ENCODE measurements at regions not wholly inside any gene's neighbourhood (a gene's known extent, or its start where the extent isn't known, plus 50 kb on each side); places are given as distances from the start of the nearest gene placed in this dataset.

DNA sequence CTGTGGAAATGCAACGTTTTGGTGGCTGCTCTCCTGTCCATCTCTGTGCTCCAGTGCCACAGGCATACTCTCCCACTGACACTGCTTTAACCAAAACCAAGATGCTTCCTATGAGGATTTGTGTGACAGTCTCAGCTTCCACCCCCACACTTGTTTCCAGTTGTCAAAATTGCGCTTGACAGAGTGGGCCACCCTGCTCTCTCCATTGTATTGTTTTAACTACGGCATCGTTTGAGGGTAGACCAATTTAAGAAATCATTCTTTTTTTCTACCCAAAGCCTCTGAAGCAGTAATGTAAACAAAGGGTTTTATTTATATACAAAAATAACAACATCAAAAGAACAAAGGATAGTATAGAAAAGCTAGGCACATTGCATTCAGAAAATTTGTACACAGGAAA, 178.0 kb downstream of the INHBA start:
- DNase-seq (ENCODE audit: low spot score), result no peak

DNA sequence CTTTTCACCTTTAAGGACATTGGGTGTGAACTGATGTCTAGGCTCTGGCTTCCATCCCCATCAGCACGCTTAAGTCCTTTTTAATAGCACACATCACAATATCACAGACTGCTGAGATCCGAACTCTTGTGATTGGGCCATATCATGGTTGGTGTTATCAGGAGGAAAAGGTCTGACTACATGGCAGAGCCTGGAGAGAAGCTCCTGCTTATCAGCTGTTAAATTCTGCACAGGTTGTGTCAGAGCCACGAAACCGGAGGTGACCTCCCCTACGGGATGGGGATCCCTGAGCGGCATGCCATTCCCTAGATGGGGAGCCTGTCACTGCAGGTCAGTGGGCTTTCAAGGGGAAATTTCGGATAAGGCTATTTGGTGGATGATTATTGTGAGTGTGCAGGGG, 182.4 kb downstream of the INHBA start:
- no peak for DNase-seq (ENCODE audit: low spot score)

DNA sequence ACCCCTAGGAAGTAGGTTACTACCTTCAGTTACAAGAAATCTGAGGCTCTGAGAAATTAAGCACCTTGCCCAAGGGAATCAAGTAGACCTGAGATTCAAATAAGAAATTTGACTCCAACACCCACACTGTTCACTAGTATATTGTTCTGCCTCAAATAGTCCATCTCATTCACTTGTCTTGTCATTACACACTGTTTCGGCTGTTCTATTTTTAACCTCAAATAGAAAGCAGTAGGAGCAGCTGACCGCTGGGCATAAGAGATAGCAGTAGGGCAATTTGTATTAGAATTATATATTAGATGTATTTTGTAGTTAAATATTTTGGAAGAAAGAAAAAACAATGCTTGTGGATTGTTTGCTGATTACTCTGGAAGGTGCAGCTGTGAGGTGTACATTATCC, 185.1 kb downstream of the INHBA start:
- no peak for DNase-seq (ENCODE audit: low spot score)

DNA sequence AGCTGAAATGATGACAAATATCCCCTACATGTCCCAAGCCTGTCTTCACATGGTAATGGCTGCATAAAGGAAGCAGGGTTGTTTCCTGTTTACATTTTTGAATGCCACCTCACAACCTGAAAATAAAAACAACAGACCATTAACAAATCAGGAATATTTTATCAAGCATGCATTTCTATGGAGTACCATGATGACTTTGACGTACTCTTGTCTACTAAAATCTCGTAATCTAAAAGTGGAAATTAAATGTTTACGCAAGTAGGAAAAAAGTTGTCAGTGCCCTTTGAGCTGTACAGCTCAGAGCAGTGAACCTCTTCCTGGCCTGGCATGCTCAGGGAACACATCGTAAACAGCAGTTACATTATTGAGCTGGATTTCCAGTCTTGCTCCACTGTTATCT, 194.1 kb downstream of the INHBA start:
- no peak for DNase-seq (ENCODE audit: low spot score)

DNA sequence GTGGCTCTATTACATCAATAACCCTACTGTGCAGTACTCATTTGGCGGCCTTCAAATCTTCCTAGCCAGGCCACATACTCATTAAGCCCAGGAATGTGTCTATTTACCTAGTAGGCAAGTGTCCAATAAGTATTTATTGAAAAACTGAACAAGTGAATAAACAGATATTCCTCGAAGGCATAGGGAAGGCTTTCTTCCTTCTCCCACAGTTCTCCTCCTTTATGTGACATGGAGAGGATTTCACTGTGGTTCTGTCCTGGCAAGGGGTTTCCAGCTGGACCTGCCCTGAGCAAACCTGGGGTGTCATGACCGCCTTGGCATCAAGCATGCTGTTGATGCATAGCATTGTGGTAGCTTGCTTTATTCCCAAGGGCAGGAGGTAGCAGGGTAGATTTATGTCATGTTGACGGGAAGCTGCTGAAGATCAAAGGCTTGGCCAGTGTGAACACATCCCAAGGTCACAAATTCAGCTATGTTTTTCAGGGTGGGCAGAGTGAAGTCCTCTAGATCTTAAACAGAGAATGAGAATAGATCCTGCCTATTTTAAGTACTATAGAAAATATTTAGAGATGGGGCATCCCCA, 195.1 kb downstream of the INHBA start:
- DNase-seq (ENCODE audit: low spot score), result no peak

DNA sequence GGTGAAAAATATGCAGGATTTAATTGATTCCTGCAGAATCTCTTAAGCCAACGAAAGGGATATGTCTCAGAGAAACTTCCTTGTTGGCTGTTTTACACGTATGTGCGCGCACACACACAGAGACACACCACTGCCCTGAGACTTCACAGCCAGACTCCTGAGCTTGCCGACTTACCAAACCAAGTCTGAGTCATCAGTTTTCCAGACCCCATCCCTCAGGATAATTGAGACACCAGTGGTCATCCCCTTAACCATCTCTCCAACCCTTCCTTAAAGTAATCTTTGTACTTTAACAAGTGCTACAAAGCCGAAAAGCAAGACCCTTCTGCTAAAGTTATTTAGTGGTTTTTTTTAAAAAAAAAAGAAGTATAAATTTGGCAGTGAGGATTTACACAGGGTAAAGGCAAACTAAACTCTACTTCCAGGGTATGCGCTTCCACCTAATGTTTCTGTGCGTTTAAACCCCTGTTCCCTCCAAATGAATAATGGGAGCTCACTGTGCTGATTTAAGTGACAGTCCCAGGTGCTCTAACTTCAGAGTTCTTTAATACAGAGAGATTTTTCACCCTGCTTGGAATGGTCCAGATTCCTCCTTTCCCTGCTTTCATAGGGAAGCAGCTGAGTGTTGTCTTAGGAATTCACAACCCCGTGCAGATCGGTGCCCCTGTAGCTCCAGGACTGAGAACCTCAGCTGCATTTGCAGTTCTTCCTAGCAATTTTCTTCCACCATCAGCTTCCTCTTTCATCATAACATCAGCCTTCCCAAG, 198.5 kb downstream of the INHBA start:
- DNase-seq (ENCODE audit: low spot score), result no peak

DNA sequence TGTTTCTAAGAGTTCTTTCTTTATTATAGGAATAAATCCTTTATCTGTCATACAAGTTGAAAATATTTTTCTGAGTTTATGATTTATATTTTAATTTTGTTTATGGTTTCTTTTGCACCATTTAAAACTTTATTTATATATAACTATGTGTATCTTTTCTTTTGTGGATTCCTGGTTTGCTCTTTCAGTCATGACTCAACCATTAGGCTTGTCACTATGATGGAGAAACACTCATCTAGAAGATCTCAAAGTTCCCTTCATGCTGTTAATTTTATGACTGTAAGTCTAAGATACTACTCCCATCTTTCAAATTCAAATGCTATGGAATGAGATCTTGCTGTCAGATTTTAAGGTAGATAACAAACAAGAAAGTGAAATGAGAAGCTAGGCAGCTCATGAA, 199.5 kb downstream of the INHBA start:
- DNase-seq (ENCODE audit: low spot score), result no peak

DNA sequence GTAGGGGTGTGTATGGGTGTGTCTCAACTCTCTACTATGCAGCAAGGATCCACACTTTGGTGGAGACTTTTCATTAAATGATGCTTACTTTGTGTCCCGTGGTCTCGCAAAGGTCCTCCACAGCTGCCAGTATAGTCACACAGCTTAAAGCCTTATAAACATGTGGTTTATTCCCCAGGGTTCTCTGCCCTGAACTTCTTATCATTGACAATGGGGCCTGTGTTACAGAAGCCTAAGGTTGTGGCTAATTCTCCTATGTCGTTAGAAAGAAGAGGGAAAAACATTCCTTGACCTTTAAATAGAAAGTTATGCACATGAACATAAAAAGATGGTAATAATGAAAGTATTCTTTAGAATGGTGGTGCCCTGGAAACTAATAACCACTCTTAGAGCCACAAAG, 201.4 kb downstream of the INHBA start:
- no peak for DNase-seq (ENCODE audit: low spot score)

DNA sequence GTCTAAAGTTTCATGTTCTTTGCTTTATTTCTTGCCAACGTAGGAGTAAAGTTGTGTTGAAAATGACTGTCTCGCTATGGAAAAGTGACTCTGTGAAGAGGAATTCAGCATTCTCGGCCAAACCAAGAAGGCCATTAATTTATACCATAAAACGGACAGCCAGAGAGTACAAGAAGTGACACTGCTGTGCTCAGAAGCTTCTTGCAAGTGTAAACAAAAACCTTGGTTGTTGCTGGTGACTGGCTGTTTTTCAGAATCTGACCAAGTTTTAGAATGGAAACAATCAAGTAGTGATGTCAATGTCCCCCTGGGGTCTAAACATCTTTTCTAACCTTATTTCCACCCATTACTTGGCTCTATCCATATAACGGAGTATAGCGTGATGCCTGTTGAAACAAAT, 201.9 kb downstream of the INHBA start:
- peak; percentile 23 for DNase-seq (ENCODE audit: low spot score)

DNA sequence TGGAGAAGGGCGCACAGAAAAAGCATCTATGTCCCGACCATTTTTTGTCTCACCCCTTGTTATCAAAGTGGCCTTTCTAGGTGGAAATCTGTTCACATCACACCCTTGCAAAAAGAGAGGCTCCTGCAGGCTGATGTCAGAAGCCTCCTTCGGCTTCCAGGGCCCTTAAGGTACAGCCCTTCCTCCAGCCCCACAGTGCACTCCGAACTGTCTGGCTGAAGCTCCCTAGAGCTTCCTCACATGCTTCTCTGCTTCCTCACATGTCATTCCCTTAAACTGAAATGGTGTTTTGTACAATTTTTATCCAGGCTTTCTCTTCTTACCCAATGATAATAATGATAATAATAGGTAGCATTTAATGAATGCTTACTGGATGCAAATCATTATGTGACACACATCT, 210.3 kb downstream of the INHBA start:
- no peak for DNase-seq (ENCODE audit: low spot score)

DNA sequence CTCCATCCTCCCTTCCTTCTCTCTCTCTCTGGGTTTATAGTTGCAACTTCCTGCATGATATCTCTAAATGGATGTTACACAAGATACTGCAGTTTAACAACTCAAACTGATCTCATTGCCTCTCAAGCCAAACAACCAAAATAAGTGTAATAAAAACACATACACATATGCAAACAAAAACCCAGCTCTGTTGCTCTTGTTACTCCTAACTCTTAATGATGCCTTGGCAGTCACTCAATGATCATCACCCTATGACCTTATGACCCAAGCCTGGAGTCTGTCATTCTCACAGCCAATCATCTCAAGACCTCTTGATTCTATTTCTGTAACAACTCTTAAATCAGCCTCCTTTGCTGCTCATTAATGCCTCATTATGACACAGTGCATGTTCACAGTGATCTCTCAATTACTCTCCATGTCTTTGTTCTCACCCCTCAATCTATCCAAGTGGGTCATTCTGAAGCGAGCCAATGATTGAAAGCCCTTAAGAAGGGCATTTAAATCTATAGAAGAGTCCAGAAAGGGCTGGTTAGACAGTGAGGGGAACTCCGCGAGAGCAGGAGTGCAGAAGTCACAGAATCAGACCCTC, 210.9 kb downstream of the INHBA start:
- DNase-seq (ENCODE audit: low spot score), result no peak

DNA sequence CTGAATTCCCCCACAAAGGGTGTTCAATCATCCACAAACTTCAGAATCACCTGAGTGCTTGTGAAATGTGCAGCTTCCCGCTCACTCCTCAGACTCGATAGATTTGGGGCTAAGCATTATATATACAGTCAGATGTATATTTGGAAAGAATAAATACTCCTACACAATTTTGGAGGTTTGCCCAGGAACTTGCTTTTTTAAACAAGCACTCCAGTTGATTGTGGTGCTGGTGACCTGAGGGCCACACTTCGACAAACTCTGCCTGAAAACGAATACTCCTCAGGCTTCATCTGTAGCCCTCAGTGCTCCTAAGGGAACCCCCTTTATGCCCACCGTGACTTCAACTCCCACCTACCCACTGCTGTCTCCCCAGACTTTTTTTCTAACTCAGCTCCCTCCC, 211.6 kb downstream of the INHBA start:
- no peak for DNase-seq (ENCODE audit: low spot score)

DNA sequence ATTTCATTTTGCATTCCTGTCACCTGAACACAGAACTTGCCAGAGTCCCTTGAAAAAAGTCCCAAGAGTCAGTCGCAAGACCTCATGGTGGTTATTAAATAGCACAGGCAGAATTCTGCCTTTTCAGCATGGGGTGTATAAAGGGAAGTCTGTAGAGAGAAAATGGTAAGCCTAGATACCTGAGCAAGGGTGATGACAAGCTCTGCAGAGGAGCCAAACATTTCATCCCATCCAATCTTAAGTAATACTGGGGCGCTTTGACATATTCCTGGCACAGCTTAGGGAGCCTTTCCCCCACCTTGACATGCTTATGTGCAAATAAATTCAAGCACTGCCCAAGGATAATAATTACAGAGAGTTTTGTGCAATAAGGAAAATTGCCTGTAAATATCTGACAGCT, 213.0 kb downstream of the INHBA start:
- no peak for DNase-seq (ENCODE audit: low spot score)

DNA sequence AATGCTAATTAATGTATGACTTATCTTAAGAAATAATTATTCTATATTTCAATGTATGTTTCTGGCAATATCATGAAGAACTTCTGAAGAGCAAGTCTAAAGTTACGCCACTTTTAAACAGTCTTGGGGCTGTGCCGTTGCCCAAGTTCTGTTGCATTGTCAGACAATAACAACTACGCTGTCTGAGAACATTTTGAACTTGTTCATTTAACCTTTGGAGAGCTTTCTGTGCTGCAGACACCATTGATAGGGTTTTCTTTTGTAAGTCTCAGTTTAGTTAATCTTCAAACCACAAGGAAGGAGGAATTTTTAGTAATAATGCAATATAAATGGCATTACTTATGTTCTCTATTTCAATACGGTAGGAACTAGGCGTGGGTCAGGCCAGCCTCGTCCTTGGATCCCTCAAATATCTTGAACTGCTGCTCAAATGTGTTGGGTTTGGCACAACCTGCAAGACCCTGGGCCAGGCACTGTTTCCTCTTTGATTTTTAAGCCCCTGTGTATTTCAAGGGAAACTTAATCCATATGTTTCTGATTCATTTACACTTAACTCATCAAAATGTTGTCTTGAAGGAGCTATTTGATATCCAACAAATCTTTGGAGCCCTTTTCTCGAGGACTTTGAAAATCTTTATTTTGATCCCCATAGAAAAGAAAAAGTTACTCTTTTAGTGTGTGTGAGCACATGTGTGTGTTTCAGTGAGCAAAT, 215.5 kb downstream of the INHBA start:
- DNase-seq (ENCODE audit: low spot score), result no peak

DNA sequence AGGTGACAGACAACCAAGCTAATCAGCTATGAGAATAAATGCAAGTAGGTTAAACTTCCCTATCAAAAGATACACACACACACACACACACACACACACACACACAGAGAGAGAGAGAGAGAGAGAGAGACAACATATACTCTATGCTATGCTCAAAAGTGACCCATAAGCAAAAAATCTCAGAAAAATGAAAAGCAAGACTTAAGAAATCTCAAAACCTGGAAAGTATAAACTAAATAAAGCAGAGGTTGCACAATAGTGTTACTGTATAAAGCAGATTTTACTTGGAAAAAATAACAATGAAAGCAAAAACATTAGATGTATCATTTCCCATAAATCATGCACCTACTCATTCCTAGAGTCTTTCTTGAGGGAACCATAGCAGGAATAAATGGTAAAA, 221.5 kb downstream of the INHBA start:
- DNase-seq (ENCODE audit: low spot score), result no peak

DNA sequence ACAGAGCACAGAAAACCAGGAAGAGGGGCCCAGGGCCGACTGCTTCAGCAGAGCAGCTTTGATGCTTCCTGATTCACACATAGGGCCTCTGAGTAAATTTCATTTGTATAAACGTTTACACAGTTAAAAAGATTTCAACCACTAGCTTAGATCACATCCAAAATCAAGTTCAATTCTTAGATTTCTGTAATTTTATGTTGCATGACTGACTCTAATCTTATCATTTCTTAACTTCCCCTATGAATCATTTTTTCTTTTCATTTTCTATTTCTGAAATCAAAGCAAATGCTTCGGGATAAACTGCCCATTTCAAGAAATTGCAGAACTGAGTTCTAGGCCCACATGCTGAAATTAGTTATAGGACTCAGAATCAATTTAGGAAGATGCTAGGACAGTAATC, 224.7 kb downstream of the INHBA start:
- no peak for DNase-seq (ENCODE audit: low spot score)

DNA sequence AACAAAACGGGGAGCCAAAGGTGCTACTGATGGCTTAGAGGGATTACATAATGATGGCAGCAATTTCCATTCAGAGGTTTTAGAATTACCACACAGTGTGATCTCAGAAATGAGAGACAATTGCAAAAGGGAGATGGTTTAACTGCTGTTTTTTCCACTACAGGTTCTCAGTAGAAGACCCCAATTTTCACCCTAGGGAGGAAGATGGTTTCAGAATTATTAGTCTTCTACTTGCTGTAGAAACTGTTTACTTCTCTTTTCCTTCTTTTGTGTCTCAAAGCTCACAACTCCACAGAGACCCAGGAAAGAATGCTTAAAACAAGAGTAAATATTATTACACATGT, 226.5 kb downstream of the INHBA start:
- DNase-seq (ENCODE audit: low spot score), result no peak

DNA sequence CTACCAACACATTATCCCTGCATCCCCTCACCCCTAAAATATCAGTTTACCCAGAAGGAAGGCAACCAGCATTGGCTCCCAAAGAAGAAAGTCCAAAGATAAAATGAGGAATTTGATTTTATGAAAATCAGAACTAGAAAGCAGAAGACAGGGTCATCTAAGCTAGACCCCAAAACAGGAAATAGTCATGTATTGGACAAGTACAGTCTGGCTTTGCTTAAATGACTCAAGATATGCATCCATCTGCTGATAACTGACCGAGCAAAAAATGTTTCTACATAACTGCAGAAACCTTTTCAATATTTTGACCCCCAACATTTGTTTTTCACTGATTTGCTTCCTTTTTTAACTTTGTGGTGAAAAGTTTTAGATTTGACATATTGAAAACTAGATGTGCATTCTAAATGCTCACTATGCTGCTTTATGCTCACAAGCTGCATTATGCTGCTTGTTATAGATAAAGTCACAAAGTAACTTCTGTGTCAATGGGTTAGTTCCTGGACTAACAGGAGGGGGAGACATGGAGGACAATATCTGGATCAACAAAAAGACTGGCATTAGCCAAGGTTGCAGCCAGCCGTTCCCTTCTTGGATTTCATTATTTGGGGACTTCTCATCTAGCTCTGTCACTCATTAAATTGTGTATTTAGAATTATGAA, 227.0 kb downstream of the INHBA start:
- DNase-seq (ENCODE audit: low spot score), result no peak

DNA sequence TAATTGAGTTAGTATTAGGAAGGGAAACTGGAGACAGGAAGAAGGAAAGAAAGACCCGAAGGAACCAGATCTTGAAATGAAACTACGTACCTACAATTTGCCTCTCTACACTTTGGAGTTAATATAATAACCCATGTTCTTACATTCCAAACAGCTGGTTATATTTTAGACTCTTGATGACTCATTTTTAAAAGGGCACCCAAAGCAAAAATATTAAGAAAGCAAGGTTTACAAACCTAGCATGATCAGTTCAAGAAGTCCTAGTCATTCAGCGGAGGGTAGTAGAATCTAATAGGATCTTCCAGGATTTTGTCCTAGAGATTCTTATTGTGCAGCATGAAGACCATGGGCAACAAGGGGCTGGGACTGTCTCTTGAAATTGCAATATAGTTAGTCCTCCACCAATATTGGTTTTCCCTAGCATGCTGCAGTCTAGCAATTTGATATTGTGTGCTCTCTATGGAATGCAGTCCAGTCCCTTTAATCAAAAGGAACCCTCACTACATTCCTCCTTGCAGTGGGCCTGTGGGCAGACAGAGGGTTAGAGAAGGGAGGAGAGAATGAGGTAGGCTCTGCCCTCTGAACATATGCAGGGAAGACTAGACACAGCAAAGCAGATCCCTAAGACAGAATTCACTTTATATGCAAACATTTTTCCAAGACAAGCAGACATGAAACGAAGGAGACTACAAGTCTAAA, 230.3 kb downstream of the INHBA start:
- DNase-seq (ENCODE audit: low spot score), result no peak

DNA sequence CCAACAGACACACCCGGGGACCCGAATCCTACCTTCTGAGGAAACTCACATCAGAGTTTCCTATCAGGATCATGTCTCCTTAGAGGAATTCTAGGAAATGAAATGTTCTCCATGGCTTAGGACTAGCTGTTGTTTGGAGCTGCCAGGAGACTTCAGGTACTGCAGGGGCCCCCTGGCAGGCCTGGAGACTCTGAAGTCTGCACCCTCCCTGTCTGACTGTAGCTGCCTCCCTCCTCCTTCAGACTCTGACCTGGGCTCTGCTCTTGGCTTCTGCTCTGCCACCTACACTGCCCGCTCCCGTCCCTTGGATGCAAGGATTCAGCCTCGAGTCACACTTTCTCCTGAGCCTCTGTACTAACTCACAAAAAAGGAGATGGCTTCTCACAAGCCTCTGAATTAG, 232.8 kb downstream of the INHBA start:
- no peak for DNase-seq (ENCODE audit: low spot score)

DNA sequence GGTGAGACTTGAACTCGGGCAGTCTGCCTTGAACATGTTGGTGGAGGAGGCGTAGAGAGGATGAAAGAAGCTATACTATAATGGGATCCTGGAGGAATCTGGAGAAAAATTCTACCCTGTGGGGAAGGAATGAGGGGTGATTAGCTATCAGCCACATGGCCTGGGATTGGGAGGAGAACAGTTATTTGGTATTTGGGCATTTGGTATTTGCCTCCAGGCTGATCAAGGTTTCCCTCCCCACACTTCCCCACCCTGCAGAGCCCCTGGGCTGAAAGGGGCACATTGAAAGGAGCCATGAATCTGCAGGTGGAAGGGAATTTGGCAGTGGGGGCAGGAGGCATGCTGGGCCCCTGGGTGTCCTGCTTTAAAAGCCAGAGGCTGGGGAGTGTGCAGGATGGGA, 235.3 kb downstream of the INHBA start:
- no peak for DNase-seq (ENCODE audit: low spot score)

DNA sequence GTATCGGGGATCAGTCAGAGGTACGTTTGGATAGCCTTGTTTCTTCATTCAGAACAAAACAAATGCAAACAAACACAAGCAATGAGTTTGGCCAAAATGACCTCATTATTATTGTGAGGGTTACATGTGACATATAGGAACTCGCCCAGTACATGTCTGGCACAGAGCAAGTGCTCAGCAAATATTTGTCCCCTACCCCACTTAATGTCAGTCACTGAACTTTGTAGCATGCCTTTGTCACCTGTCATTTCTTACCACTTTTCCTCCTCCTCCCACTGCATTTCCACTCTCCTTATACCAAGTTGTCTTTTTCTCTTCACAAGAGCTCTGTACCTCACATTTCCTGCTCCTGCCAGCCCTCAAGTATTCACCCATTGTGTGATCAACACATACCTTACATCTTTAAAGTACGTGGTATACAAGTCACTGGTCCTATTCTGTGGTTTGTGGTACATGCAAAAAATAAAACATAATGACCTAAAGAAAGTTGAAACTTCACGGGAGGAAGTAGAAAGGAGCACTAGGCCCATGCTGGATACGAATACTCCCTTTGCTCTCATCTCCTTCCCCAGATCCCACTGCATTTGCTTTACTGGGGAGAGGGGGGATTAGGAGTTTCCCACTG, 236.0 kb downstream of the INHBA start:
- no peak for DNase-seq (ENCODE audit: low spot score)

Measured in LoVo (cell line).